HG03442 (cell line): ENCODE measurements at regions not wholly inside any gene's neighbourhood (a gene's known extent, or its start where the extent isn't known, plus 50 kb on each side); places are given as distances from the start of the nearest gene placed in this dataset.
"Not testable (repeated sequence)": the region's sequence is repeated elsewhere in the genome, so short reads cannot be mapped to it uniquely, and the experiment has no call there.

ENCODE experiments used
- ATAC-seq: cut with Tn5 transposase; IDR thresholded peaks from one replicate; pipeline ENCODE4 v1.9.1; 2021; ENCODE audit warnings: mild to moderate bottlenecking, moderate library complexity; ENCODE audit not compliant: unreplicated experiment

- ATAC-seq, result not testable (repeated sequence)
Observed at GRCh38 chr4:102397056-102397455, 51.8 kb upstream of the SLC39A8 start.

- no peak for ATAC-seq
Observed at GRCh38 chr4:102399021-102399420, 53.7 kb upstream of the SLC39A8 start.

- ATAC-seq, result no peak
Observed at GRCh38 chr4:102400898-102401297, 55.6 kb upstream of the SLC39A8 start.

GRCh38 chr4:102402223-102402622 lies 56.9 kb upstream of the SLC39A8 start:
- ATAC-seq, result no peak

GRCh38 chr4:102403116-102403515 lies 57.8 kb upstream of the SLC39A8 start:
- ATAC-seq, result no peak

- no peak for ATAC-seq
Observed at GRCh38 chr4:102404431-102404969, 59.2 kb upstream of the SLC39A8 start.

- no peak for ATAC-seq
Observed at GRCh38 chr4:102405821-102406401, 60.6 kb upstream of the SLC39A8 start.

GRCh38 chr4:102410884-102411283 lies 65.6 kb upstream of the SLC39A8 start:
- not testable (repeated sequence) for ATAC-seq

GRCh38 chr4:102411408-102411807 lies 66.1 kb upstream of the SLC39A8 start:
- ATAC-seq, result no peak

- ATAC-seq, result no peak
Observed at GRCh38 chr4:102416765-102417164, 71.5 kb upstream of the SLC39A8 start.

GRCh38 chr4:102420563-102421398 lies 75.5 kb upstream of the SLC39A8 start:
- ATAC-seq, result no peak

- ATAC-seq, result no peak
Observed at GRCh38 chr4:102422843-102423242, 77.6 kb upstream of the SLC39A8 start.

- no peak for ATAC-seq
Observed at GRCh38 chr4:102423375-102423774, 77.8 kb upstream of the NFKB1 start.

- no peak for ATAC-seq
Observed at GRCh38 chr4:102427371-102427998, 73.7 kb upstream of the NFKB1 start.

- no peak for ATAC-seq
Observed at GRCh38 chr4:102428122-102428521, 73.0 kb upstream of the NFKB1 start.

- ATAC-seq, result no peak
Observed at GRCh38 chr4:102429553-102429952, 71.6 kb upstream of the NFKB1 start.

- no peak for ATAC-seq
Observed at GRCh38 chr4:102430461-102430910, 70.7 kb upstream of the NFKB1 start.

- ATAC-seq, result no peak
Observed at GRCh38 chr4:102431608-102431961, 69.6 kb upstream of the NFKB1 start.

GRCh38 chr4:102437111-102437510 lies 64.0 kb upstream of the NFKB1 start:
- no peak for ATAC-seq

- no peak for ATAC-seq
Observed at GRCh38 chr4:102438396-102439235, 62.5 kb upstream of the NFKB1 start.

GRCh38 chr4:102439236-102439614 lies 61.9 kb upstream of the NFKB1 start:
- no peak for ATAC-seq
